ENCODE measurements at regions not wholly inside any gene's neighbourhood (a gene's known extent, or its start where the extent isn't known, plus 50 kb on each side); places are given as distances from the start of the nearest gene placed in this dataset.
A peak's percentile ranks its signal among the peaks of the same experiment; 100 is the strongest.

GRCh38 chr12:107900588-107900987 lies 126.1 kb downstream of the ASCL4 start:
- no peak for TF ChIP-seq POLR2A (IDR thresholded peaks at IDR 0.05; ENCODE audit: low read depth, low read length)
- no peak for TF ChIP-seq POLR2AphosphoS5 (IDR thresholded peaks at IDR 0.05; ENCODE audit: low read depth, low read length)
- TF ChIP-seq TAF1 (IDR thresholded peaks at IDR 0.05; ENCODE audit: borderline replicate concordance, low read depth, low read length), result no peak
- FAIRE-seq (no peak), DNase-seq (ENCODE audit: insufficient read length) (no peak)

DNA sequence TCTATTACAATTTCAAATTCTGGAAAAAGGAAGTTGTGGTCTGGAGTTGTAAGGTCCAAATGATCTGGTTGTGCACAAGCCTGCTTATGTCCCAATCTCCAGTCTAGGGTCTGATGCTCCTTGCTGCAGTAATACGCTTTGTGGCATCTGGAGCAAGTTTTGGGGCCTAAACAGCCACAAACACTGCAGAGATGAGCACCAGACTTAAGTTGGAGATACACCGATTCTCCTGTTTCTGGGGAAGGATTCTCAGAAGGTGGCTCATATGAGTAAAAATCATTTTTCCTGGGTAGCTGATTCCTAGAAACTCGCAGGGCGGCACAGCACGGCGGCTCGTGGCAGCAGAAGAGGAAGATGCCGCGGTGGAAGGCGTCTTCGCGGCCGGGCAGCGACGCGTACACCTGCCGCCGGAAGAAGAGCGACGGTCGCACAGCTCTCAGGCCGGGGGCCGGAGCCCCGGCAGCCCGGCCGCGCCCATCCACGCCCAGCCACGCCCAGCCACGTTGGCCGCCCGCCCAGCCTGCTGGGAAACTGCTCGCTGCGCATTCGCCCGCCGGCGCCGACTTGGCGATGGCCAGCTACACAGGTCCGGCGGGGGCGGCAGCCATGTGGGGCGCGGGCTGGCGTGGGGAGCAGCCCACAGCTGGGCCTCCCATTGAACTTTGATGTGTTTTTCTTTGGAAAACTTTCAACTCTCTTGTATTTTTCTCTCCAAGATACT lies 129.0 kb downstream of the ASCL4 start:
- FAIRE-seq, result peak; percentile 97
- TF ChIP-seq POLR2AphosphoS5 (IDR thresholded peaks at IDR 0.05; ENCODE audit: low read depth, low read length) (peak; percentile 31; the same call in 1 of the 2 replicates), TAF1 (IDR thresholded peaks at IDR 0.05; ENCODE audit: borderline replicate concordance, low read depth, low read length) (peak; percentile 50; the same call in 1 of the 2 replicates), POLR2A (IDR thresholded peaks at IDR 0.05; ENCODE audit: low read depth, low read length) (peak; percentile 76; the same call in 1 of the 2 replicates)
- DNase-seq (ENCODE audit: insufficient read length), result peak; percentile 87

DNA sequence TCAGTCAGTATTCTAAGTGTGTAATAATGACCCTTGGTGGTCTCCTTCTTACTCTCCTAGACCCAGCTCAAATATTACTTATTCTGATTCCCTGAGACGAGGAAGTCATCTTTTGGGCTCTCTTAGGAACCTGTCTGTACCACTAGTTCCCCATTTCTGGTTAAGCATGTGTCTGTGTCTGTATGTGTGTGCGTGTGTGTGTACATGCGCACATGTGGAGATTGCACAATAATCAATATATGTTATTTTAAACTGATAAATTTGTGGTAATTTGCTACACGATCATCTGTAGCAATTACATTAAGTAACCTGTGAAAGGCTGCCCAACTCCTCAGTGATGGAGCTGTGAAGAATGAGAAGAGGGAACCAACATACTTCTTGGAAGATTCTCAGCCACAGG lies 132.2 kb downstream of the ASCL4 start:
- TF ChIP-seq TAF1 (IDR thresholded peaks at IDR 0.05; ENCODE audit: borderline replicate concordance, low read depth, low read length), result no peak
- FAIRE-seq (no peak), DNase-seq (ENCODE audit: insufficient read length) (no peak)

- TF ChIP-seq TAF1 (IDR thresholded peaks at IDR 0.05; ENCODE audit: borderline replicate concordance, low read depth, low read length), result no peak
- TF ChIP-seq POLR2A (IDR thresholded peaks at IDR 0.05; ENCODE audit: low read depth, low read length), result no peak
- no peak for TF ChIP-seq POLR2AphosphoS5 (IDR thresholded peaks at IDR 0.05; ENCODE audit: low read depth, low read length)
- FAIRE-seq (peak; percentile 92), DNase-seq (ENCODE audit: insufficient read length) (peak; percentile 67)
Observed at GRCh38 chr12:107912421-107913004, 138.0 kb downstream of the ASCL4 start.

GRCh38 chr12:107914460-107914977 lies 140.0 kb downstream of the ASCL4 start:
- no peak for FAIRE-seq
- TF ChIP-seq TAF1 (IDR thresholded peaks at IDR 0.05; ENCODE audit: borderline replicate concordance, low read depth, low read length) (no peak), POLR2AphosphoS5 (IDR thresholded peaks at IDR 0.05; ENCODE audit: low read depth, low read length) (no peak), POLR2A (IDR thresholded peaks at IDR 0.05; ENCODE audit: low read depth, low read length) (no peak)
- DNase-seq (ENCODE audit: insufficient read length), result no peak

DNA sequence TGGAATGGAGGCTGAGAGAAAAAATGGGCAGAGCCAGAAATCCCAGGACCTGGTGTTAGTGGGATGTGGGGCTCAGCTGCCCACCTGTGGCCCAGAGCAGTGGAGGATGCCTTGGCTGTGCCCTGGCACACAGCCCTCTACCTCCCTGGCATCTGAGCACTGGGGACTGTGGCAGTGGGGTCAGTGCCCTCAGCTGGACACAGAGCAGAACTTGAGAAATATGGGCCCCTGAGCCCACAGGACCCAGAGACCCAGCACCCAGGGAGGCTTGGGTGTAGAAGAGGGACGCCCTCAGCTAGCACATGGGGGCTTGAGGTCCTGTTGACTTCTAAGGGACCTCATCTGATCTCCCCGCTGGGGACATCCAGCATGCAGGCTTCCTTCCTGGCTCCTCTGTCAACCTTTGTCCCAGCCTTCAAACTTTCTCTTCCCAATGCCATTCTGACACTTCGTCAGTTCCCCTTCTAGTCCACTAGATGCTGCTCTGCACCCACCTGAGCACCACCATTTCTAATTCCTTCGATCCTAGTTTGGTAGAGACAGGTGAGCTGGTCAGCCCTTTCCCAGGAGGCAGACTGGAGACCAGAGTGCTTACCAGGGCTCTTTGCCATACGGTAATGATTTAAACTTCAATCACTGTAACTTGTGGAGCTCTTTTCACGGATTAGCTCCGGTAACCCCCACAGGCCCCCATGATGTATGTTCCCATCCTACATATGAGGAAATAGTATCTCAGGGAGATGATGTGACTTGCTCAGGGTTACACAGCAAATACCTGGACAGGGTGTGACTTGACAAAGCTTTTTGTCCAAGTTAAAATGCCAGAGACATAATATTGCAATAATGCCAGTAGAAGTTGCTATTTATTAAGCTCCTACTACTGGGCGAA lies 143.7 kb downstream of the ASCL4 start:
- TF ChIP-seq POLR2A (IDR thresholded peaks at IDR 0.05; ENCODE audit: low read depth, low read length) (no peak), POLR2AphosphoS5 (IDR thresholded peaks at IDR 0.05; ENCODE audit: low read depth, low read length) (no peak), TAF1 (IDR thresholded peaks at IDR 0.05; ENCODE audit: borderline replicate concordance, low read depth, low read length) (no peak)
- peak; percentile 70 for FAIRE-seq
- no peak for DNase-seq (ENCODE audit: insufficient read length)

DNA sequence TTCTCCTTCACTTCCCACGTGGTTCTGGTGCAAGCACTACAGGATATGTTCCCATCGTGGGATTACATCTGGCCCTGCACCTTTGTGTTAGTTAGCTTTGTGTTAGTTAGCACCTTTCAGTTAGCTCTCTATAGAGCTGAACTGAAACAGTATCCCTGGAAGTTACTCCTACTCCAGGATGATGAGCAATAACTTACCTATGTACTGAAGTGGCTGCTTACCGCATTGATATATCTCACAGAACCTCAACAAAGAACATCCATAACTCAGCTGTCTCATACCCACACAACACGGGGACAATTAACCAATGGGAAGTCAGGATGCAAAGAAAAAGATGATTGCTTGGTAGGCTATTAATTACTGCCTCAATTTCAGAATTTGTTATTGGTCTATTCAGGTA lies 146.6 kb downstream of the ASCL4 start:
- TF ChIP-seq POLR2AphosphoS5 (IDR thresholded peaks at IDR 0.05; ENCODE audit: low read depth, low read length) (no peak), TAF1 (IDR thresholded peaks at IDR 0.05; ENCODE audit: borderline replicate concordance, low read depth, low read length) (no peak), POLR2A (IDR thresholded peaks at IDR 0.05; ENCODE audit: low read depth, low read length) (no peak)
- no peak for FAIRE-seq

DNA sequence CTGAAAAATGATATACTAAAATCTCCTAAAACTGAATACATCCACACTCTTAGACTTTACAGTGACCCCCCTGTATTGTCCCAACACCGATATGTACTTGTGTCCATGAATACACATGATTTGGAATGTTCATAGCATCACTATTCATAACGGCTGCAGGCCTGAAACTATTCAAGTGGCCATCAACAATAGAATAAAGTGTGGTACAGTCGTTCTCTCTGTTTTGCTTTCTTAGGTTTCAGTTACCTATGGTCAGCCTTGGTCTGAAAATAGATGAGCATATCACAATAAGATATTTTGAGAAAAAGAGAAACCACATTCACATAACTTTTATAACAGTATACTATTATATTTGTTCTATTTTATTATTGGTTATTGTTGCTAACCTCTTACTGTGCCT lies 150.6 kb downstream of the ASCL4 start:
- FAIRE-seq, result no peak
- DNase-seq (ENCODE audit: insufficient read length), result no peak
- no peak for TF ChIP-seq TAF1 (IDR thresholded peaks at IDR 0.05; ENCODE audit: borderline replicate concordance, low read depth, low read length)
- TF ChIP-seq POLR2AphosphoS5 (IDR thresholded peaks at IDR 0.05; ENCODE audit: low read depth, low read length), result no peak
- no peak for TF ChIP-seq POLR2A (IDR thresholded peaks at IDR 0.05; ENCODE audit: low read depth, low read length)

More for the DNA sequence above, 146.6 kb downstream of the ASCL4 start:
- DNase-seq (ENCODE audit: insufficient read length), result no peak

GRCh38 chr12:107929436-107929835 lies 154.9 kb downstream of the ASCL4 start:
- DNase-seq (ENCODE audit: insufficient read length) (no peak), FAIRE-seq (peak; percentile 27)
- TF ChIP-seq POLR2A (IDR thresholded peaks at IDR 0.05; ENCODE audit: low read depth, low read length) (no peak), POLR2AphosphoS5 (IDR thresholded peaks at IDR 0.05; ENCODE audit: low read depth, low read length) (no peak), TAF1 (IDR thresholded peaks at IDR 0.05; ENCODE audit: borderline replicate concordance, low read depth, low read length) (no peak)

- DNase-seq (ENCODE audit: insufficient read length) (no peak), FAIRE-seq (no peak)
- TF ChIP-seq POLR2A (IDR thresholded peaks at IDR 0.05; ENCODE audit: low read depth, low read length), result no peak
- no peak for TF ChIP-seq POLR2AphosphoS5 (IDR thresholded peaks at IDR 0.05; ENCODE audit: low read depth, low read length)
- no peak for TF ChIP-seq TAF1 (IDR thresholded peaks at IDR 0.05; ENCODE audit: borderline replicate concordance, low read depth, low read length)
Observed at GRCh38 chr12:107931761-107932160, 157.3 kb downstream of the ASCL4 start.

- DNase-seq (ENCODE audit: insufficient read length) (no peak), FAIRE-seq (no peak)
- TF ChIP-seq POLR2A (IDR thresholded peaks at IDR 0.05; ENCODE audit: low read depth, low read length) (no peak), TAF1 (IDR thresholded peaks at IDR 0.05; ENCODE audit: borderline replicate concordance, low read depth, low read length) (no peak), POLR2AphosphoS5 (IDR thresholded peaks at IDR 0.05; ENCODE audit: low read depth, low read length) (no peak)
Observed at GRCh38 chr12:107938446-107938845, 163.9 kb downstream of the ASCL4 start.
